ENCODE measurements at regions not wholly inside any gene's neighbourhood (a gene's known extent, or its start where the extent isn't known, plus 50 kb on each side); places are given as distances from the start of the nearest gene placed in this dataset.

- TF ChIP-seq MGA (IDR thresholded peaks at IDR 0.05): no peak
- no peak for TF ChIP-seq ADNP (tag; IDR thresholded peaks at IDR 0.05)
- no peak for TF ChIP-seq ZNF239 (CRISPR knock-in tag; IDR thresholded peaks at IDR 0.05)
- no peak for TF ChIP-seq ZFPM2 (CRISPR knock-in tag; IDR thresholded peaks at IDR 0.05)
- TF ChIP-seq RFX1 (IDR thresholded peaks at IDR 0.05): no peak
- no peak for TF ChIP-seq TRIM28 (IDR thresholded peaks at IDR 0.05)
- no peak for TF ChIP-seq ZNF512 (tag; IDR thresholded peaks at IDR 0.05)
- no peak for TF ChIP-seq MBD2 (IDR thresholded peaks at IDR 0.05; ENCODE audit: borderline replicate concordance, low read depth)
- no peak for TF ChIP-seq MYBL2 (IDR thresholded peaks at IDR 0.05; ENCODE audit: low read depth)
- no peak for TF ChIP-seq MYBL2 (CRISPR knock-in tag; IDR thresholded peaks at IDR 0.05; ENCODE audit: borderline replicate concordance)
- no peak for TF ChIP-seq NONO (IDR thresholded peaks at IDR 0.05; ENCODE audit: low read depth in 2 of 2, low read length in 1 of 2)
- TF ChIP-seq RBM25 (IDR thresholded peaks at IDR 0.05; ENCODE audit: low read depth, low read length, severe bottlenecking): no peak
- TF ChIP-seq FOXA3 (CRISPR knock-in tag; conservative IDR thresholded peaks at IDR 0.05 in 1 of 2, IDR thresholded peaks at IDR 0.05 in 1 of 2): no peak
These were observed 808.3 kb upstream of the MAN1A1 start (continued) for GRCh38 chr6:120157873-120158272.
